BLaER1 (cell line): ENCODE measurements at regions not wholly inside any gene's neighbourhood (a gene's known extent, or its start where the extent isn't known, plus 50 kb on each side); places are given as distances from the start of the nearest gene placed in this dataset.
"Not testable (repeated sequence)": the region's sequence is repeated elsewhere in the genome, so short reads cannot be mapped to it uniquely, and the experiment has no call there.

Experiments
- H3K27ac ChIP-seq: shearing (Covaris generic); formaldehyde crosslinking; 2 replicates; pipeline ENCODE4 v1.8.1; 2022
- H3K27me3 ChIP-seq: shearing (Covaris generic); formaldehyde crosslinking; 2 replicates; pipeline ENCODE4 v1.8.1; 2022
- H3K36me3 ChIP-seq: shearing (Covaris generic); formaldehyde crosslinking; 2 replicates; pipeline ENCODE4 v1.8.1; 2022
- H3K4me1 ChIP-seq: shearing (Covaris generic); formaldehyde crosslinking; 2 replicates; pipeline ENCODE4 v1.8.1; 2022
- H3K4me2 ChIP-seq: shearing (Covaris generic); formaldehyde crosslinking; 2 replicates; pipeline ENCODE4 v1.8.1; 2022
- H3K4me3 ChIP-seq: shearing (Covaris generic); formaldehyde crosslinking; 2 replicates; pipeline ENCODE4 v1.8.1; 2022
- H3K9ac ChIP-seq: shearing (Covaris generic); formaldehyde crosslinking; 2 replicates; pipeline ENCODE4 v1.8.1; 2022
- H3K9me3 ChIP-seq: shearing (Covaris generic); formaldehyde crosslinking; 2 replicates; pipeline ENCODE4 v1.8.1; 2022
- H4K20me1 ChIP-seq: shearing (Covaris generic); formaldehyde crosslinking; 2 replicates; pipeline ENCODE4 v1.8.1; 2022
- Cebpa-rat ChIP-seq: shearing (Covaris generic); IDR thresholded peaks from 2 replicates; pipeline ENCODE4 v1.8.1; 2022

DNA sequence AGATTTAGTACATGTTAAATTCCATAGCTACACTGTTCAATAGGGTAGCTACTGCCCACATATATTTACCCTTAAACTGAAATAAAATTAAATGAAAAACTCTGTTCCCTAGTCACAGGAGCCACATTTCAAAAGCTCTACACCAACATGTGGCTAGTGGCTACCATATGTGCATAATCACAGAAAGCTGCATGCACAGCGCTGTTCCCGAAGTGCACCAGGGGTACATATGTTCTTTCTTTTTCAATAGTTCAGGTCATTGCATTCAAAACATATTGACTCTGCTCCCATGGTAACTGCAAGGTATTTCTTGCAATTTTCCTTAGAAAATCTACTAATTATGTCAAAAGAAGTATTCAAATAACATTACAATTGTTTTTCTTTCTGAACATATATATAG, 591.2 kb downstream of the PDHA2 start:
- TF ChIP-seq Cebpa-rat: no peak
- Histone ChIP-seq H3K9ac (no peak overlapping the region), H3K27me3 (no peaks in the 10 kb centered on the region), H3K9me3 (no peaks in the 10 kb centered on the region), H3K36me3 (no peaks in the 10 kb centered on the region), H3K27ac (no peak overlapping the region), H4K20me1 (no peaks in the 10 kb centered on the region), H3K4me1 (no peaks in the 10 kb centered on the region), H3K4me2 (no peak overlapping the region), H3K4me3 (no peak overlapping the region)

DNA sequence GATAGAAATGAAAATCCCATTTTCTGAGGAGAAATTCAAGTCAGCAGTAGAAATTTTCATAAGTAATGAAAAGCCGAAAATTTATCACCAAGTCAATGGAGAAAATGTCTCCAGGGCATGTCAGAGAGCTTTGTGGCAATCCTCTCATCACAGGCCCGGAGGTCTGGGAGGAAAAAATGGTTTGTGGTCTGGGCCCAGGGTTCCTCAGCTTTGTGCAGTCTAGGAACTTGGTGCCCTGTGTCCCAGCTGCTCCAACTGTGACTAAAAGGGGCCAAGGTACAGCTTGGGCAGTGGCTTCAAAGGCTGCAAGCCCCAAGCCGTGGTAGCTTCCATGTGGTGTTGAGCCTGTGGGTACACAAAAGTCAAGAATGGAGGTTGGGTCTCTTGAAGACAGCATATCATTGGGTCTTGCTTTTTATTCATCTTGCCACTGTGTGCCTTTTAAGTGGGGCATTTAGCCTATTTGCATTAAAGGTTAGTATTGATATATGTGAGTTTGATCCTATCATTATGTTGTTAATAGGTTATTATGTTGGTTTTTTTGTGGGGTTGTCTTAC, 608.5 kb downstream of the PDHA2 start:
- H3K4me2 ChIP-seq: no peak overlapping the region
- H3K36me3 ChIP-seq: no peaks in the 10 kb centered on the region
- H3K9ac ChIP-seq: no peak overlapping the region
- H3K4me3 ChIP-seq: no peak overlapping the region
- H3K27me3 ChIP-seq: no peaks in the 10 kb centered on the region
- H3K27ac ChIP-seq: no peak overlapping the region
- H4K20me1 ChIP-seq: no peaks in the 10 kb centered on the region
- H3K4me1 ChIP-seq: no peaks in the 10 kb centered on the region
- H3K9me3 ChIP-seq: peaks cover 44% of the 10 kb centered on the region
- TF ChIP-seq Cebpa-rat: no peak

DNA sequence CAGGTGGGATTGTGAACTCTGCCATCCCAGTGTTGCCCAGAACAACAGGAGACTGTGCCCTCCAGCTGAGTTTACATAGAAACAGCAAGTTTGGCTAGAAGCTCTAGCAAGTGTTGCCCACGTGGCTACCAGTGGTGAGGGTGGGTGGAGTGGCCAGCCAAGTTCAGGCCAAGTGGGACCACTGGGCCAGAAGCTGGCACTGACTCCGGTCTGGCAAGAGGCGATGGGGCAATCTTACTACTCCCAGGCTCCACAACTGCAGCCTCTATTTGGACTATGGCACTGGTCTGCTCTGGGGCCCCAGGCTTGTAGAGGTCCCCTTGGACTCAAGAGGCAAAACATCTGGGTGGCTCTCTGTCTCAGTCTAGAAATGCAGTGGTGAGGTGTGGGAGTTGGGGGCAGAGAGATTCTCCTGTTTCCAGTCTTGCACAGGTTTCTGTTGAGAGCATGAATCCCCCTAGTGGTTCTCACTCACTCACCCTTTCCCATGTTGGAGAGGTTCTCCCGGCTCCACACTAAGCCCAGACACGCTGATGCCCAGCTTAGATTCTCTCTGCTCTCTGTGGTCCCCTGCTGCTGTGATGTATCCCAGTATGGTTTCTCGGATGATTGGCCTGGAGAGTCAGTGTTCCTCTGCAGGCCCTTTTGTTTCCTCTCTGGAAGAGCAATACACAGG, 615.3 kb downstream of the PDHA2 start:
- no peak for TF ChIP-seq Cebpa-rat
- Histone ChIP-seq H3K36me3 (no peaks in the 10 kb centered on the region), H4K20me1 (no peaks in the 10 kb centered on the region), H3K4me1 (no peaks in the 10 kb centered on the region), H3K27me3 (no peaks in the 10 kb centered on the region), H3K9me3 (peaks cover 10% of the 10 kb centered on the region), H3K4me2 (no peak overlapping the region), H3K27ac (no peak overlapping the region), H3K4me3 (no peak overlapping the region), H3K9ac (no peak overlapping the region)

DNA sequence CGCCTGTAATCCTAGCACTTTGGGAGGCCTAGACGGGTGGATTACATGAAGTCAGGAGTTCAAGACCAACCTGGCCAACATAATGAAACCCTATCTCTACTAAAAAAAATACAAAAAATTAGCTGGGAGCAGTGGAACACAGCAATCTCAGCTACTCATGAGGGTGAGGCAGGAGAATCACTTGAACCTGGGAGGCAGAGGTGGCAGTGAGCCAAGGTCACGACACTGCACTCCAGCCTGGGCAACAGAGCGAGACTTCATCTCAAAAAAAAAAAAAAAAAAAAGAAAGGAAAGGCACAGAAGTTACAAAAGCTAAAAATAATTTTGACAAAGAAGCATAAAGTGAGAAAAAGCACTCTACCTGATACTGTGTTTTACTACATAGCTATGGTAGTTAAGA, 618.1 kb downstream of the PDHA2 start:
- not testable (repeated sequence) for H3K4me1 ChIP-seq, H3K9me3 ChIP-seq, H3K4me2 ChIP-seq, H3K9ac ChIP-seq, H4K20me1 ChIP-seq, H3K27me3 ChIP-seq, H3K36me3 ChIP-seq, H3K27ac ChIP-seq, H3K4me3 ChIP-seq

DNA sequence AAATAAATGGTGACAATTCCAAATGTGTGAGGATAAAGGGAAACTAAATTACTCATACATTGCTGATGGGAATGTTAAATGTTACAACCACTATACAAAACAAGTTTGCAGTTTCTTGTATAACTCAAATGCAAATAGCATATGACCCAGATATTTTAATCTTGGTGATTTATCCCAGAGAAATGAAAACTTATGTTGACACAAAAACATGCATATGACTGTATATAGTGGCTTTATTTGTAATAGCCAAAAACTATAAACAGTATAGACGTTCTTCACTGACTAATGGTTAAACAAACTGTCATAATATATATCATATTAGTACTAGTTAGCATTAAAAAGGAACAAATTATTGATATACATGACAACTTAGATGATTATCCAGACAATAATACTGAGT, 619.2 kb downstream of the PDHA2 start:
- no peak overlapping the region for H3K27ac ChIP-seq
- H3K9me3 ChIP-seq: no peaks in the 10 kb centered on the region
- H3K27me3 ChIP-seq: no peaks in the 10 kb centered on the region
- no peak for TF ChIP-seq Cebpa-rat
- H3K4me3 ChIP-seq: no peak overlapping the region
- no peak overlapping the region for H3K9ac ChIP-seq
- H3K4me1 ChIP-seq: no peaks in the 10 kb centered on the region
- H3K4me2 ChIP-seq: no peak overlapping the region
- no peaks in the 10 kb centered on the region for H3K36me3 ChIP-seq
- no peaks in the 10 kb centered on the region for H4K20me1 ChIP-seq

DNA sequence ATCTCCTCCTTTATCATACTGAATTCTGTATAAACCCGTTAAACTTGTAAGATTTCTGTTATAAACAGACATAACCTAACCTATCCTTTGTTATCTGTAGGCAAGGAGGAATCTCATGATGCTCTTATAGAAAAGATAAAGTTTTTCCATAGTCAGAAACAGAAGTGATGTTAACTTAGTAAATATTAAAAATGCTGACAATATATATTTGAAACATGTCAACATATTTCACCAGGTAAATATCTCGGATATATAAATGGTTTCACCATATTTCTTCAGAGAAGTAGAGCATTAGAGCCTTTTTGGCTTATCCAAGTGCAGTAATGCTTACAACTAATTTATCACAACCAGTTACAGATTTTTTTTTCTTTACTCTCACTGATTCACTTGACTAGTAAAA, 625.9 kb downstream of the PDHA2 start:
- H3K4me3 ChIP-seq: no peak overlapping the region
- H3K27ac ChIP-seq: no peak overlapping the region
- peaks cover 15% of the 10 kb centered on the region for H3K9me3 ChIP-seq
- H3K4me2 ChIP-seq: no peak overlapping the region
- TF ChIP-seq Cebpa-rat: no peak
- H4K20me1 ChIP-seq: no peaks in the 10 kb centered on the region
- no peak overlapping the region for H3K9ac ChIP-seq
- no peaks in the 10 kb centered on the region for H3K27me3 ChIP-seq
- H3K4me1 ChIP-seq: no peaks in the 10 kb centered on the region
- no peaks in the 10 kb centered on the region for H3K36me3 ChIP-seq

DNA sequence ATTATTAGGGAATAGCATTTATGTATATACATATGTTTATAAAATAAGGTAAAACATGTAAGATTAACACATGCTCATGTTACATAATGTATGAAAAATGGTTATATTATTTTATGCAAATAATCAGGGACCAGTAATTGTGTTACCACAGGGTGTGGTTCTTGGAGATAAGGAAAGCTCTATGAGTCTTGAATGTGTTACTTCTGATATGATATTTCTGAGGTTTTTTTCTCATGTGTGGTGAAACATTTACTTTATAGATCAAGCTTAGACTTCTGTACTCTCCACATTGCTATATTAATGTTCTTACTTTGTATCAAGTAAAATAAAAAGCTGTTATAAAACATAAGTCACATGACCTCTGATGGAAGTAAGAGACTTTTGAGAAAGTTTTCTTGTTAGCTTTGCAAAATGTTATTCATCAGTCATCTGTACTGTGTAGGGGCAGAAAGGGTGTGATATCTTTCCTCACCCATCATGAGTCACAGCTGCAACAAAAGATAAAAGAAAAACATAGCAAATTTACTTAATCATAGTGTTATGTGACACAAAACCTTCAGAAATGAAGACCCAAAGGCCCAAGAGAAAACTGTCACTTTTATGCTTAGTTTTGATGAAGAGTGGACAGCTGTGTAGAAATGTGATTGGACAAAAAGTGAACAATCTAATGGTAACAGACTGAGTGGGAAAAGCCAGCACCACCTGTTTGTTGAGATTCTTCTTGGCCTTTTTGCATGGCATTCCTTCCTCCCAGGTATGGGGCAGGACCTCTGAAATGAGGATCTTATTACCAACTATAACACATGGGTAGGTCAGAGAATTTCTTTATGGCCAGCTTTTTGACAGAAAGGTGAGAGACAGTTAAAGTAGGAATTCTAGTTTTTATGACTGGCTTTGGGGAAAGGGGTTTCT, 632.3 kb downstream of the PDHA2 start:
- Histone ChIP-seq H3K9ac (no peak overlapping the region), H3K4me2 (no peak overlapping the region), H3K9me3 (peaks cover 15% of the 10 kb centered on the region), H3K27me3 (no peaks in the 10 kb centered on the region), H3K36me3 (no peaks in the 10 kb centered on the region), H3K27ac (no peak overlapping the region), H3K4me3 (no peak overlapping the region), H3K4me1 (no peaks in the 10 kb centered on the region), H4K20me1 (no peaks in the 10 kb centered on the region)
- no peak for TF ChIP-seq Cebpa-rat

DNA sequence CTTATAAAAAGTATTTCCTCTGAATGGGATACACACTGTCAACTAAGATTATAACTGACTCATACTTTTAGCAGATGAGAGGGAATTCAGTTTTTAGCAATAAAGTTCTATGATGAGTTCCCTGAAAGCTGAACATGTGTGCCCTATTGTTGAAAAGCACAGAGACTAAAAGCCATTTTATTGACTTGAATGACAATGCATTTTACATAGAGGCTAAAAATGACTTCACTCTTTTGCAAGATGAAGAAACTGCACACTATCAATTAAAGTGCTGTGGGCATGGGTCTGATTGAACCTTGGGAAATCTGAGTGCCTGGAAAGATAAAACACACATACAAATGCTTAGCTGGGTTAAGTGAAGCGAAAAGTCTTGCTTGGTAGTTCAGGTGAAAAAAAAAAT, 633.4 kb downstream of the PDHA2 start:
- H3K27ac ChIP-seq: no peak overlapping the region
- no peak overlapping the region for H3K4me2 ChIP-seq
- no peaks in the 10 kb centered on the region for H3K27me3 ChIP-seq
- no peak overlapping the region for H3K4me3 ChIP-seq
- no peak overlapping the region for H3K9ac ChIP-seq
- H3K9me3 ChIP-seq: peaks cover 15% of the 10 kb centered on the region
- H4K20me1 ChIP-seq: no peaks in the 10 kb centered on the region
- no peaks in the 10 kb centered on the region for H3K4me1 ChIP-seq
- no peaks in the 10 kb centered on the region for H3K36me3 ChIP-seq
- no peak for TF ChIP-seq Cebpa-rat

DNA sequence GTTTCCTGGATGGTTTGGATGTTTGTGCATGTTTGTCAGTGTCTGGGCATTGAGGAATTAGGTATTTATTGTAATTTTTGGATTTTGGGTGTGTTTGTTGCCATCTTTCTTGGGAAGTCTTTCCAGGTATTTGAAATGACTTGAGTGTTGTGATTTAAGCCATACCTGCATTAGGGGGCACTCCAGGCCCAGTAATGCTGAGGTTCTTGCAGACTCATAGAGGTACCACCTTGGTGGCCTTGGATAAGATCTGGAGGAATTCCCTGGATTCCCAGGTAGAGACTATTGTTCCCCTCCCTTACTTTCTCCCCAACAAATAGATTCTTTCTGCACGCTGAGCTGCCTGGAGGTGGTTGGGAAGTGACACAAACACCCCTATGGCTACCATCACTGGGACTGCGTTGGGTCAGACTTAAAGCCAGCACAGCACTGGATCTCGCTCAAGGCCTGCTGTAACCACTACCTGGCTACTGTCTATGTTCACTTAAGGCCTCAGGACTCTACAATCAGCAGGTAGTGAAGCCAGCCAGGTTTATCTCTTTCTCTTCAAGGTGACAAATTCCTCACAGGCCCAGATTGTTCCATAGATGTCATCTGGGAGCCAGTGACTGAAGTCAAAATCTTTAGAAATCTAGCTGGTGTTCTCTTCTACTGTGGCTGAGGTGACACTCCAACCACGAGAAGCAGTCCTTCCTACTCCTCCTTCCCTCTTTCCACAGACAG, 643.6 kb downstream of the PDHA2 start:
- Histone ChIP-seq H3K4me1 (no peaks in the 10 kb centered on the region), H3K9ac (no peak overlapping the region), H3K27me3 (no peaks in the 10 kb centered on the region), H3K9me3 (no peaks in the 10 kb centered on the region), H3K36me3 (no peaks in the 10 kb centered on the region), H3K4me2 (no peak overlapping the region), H3K27ac (no peak overlapping the region), H3K4me3 (no peak overlapping the region), H4K20me1 (no peaks in the 10 kb centered on the region)
- TF ChIP-seq Cebpa-rat: no peak

DNA sequence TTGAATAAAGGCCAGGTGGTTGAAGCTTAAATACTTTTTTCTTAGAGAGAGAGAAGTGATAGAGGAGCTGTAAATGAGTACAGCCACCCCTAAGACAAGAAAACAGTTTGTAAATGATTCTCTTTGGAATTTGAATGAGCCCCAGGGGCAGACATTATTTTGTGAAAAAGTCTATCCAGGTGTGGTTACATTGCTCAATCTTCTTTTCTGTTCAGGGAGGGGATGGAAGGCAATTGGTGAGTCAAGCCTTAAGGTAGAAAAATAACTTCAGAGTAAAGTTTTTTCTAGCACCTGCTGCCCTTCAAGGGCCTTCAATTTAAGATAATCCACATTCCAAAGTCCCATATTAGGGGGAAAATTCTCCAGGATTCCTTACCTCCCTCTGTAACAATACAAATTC, 646.7 kb downstream of the PDHA2 start:
- H3K4me2 ChIP-seq: no peak overlapping the region
- no peak overlapping the region for H3K4me3 ChIP-seq
- H3K4me1 ChIP-seq: no peaks in the 10 kb centered on the region
- H3K36me3 ChIP-seq: no peaks in the 10 kb centered on the region
- no peak overlapping the region for H3K27ac ChIP-seq
- no peaks in the 10 kb centered on the region for H3K9me3 ChIP-seq
- H4K20me1 ChIP-seq: no peaks in the 10 kb centered on the region
- no peak for TF ChIP-seq Cebpa-rat
- no peak overlapping the region for H3K9ac ChIP-seq
- H3K27me3 ChIP-seq: no peaks in the 10 kb centered on the region
